ENCODE measurements at regions not wholly inside any gene's neighbourhood (a gene's known extent, or its start where the extent isn't known, plus 50 kb on each side); places are given as distances from the start of the nearest gene placed in this dataset.

DNA sequence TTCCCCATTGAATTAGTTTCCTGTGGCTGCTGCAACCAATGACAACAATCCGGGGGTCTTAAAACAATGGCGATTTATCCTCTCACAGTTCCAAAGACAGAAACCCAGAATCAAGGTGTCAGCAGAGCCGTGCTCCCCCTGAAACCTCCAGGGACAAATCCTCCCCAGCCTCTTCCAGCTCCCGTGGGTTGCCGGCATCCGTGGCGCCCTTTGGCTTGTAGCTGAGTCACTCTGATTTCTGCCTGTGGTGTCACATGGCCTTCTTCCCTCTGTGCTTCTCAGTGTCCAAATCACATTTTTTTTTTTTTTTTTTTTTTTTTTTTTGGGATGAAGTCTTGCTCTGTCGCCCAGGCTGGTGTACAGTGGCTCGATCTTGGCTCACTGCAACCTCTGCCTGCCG is 64.5 kb upstream of the STX18 start:
- DNase-seq (ENCODE audit: low read depth in 4 of 4, low spot score in 1 of 4), result no peak

DNA sequence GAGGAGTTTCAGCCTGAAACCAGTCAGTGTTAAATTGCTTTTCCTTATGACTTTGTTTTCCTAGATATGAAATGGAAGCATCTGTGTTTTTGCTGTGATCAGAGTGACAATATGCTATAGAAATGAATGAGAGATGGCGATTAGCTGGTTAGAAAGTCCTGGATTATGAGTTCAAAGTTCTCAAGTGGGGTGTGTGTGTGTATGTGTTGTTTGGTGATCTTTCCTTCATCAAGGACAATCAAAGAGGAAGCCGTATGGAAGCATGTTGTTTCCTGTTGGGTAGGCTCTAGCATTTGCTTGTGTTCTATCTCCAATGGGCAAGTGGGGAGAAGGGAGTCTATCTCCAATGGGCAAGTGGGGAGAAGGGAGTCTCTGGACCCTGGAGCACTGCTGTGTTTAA is 64.0 kb upstream of the STX18 start:
- no peak for DNase-seq (ENCODE audit: low read depth in 4 of 4, low spot score in 1 of 4)

DNA sequence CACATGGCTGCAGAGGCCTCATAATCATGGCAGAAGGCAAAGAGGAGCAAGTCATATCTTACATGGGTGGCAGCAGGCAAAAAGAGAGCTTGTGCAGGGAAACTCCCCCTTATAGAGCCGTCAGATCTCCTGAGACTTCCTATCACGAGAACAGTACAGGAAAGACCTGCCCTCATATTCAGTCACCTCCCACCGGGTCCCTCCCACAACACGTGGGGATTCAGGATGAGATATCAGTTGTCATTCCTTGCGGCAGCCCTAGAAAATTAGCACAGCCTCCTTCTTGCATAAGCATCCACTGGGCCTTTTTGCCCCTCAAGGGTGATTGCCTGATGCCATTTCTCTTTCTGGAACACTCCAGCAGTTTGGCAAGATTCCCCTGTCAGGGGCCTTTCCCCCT is 61.7 kb upstream of the STX18 start:
- no peak for DNase-seq (ENCODE audit: low read depth in 4 of 4, low spot score in 1 of 4)

DNA sequence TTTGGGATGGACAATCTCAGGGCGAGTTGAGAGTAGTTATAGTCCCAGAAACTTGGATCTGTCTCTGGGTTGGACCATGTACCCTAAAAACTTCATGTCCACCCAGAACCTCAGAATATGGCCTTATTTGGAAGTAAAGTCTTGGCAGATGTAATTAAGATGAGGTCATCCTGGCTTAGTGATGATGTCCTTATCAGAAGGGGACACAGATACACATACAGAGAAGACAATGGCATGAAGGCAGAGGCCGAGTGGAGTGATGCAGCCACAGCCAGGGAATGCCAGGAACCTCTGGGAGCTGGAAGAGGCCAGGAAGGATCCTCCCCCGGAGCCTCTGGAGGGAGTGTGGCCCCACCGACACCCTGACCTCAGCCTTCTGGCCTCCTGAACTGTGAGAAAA is 61.2 kb upstream of the STX18 start:
- no peak for DNase-seq (ENCODE audit: low read depth in 4 of 4, low spot score in 1 of 4)

DNA sequence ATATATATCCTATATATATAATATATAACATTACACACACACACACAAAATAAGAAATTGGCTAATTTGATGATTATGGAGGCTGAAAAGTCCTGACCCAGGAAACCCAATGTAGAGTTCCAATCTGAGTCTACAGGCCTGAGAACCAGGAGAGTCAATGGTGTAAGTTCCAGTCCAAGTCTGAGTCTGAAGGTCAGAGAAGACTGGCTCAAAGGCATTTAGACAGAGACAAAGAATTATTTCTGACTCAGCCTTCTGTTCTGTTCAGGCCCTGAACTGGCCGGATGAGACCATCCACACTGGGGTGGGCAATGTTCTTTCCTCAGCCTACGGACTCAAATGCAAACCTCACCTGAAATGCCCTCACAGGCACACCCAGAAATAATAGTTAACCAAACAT is 60.6 kb upstream of the STX18 start:
- no peak for DNase-seq (ENCODE audit: low read depth in 4 of 4, low spot score in 1 of 4)

DNA sequence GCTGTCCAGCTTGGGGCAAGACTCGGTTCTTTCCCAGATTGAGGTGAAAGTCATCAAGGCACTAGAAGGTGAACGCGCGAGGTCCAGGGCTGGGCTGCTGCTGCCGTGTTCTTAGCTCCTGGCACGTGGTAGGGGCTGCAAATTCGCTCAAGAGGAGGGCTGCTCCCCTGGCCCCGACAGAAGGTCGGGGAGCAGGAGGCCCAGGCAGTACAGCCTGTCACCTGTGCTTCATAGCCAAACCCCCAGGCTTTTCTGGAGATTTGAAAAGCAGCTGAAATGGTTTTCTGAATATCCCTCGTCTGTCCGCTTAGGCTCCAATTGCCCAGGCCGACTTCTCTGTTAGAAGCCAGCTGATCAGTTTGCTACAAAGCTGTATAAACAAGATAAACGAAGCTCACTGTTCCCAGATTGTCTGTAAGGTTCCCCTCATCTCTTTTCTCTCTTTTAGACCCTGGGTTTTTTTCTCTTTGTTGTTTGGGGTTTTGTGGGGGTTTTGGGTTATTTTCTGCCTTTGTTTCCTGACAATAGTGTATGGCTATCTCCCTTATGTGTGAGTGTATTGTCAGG is 60.0 kb upstream of the STX18 start:
- DNase-seq (ENCODE audit: low read depth in 4 of 4, low spot score in 1 of 4), result no peak

DNA sequence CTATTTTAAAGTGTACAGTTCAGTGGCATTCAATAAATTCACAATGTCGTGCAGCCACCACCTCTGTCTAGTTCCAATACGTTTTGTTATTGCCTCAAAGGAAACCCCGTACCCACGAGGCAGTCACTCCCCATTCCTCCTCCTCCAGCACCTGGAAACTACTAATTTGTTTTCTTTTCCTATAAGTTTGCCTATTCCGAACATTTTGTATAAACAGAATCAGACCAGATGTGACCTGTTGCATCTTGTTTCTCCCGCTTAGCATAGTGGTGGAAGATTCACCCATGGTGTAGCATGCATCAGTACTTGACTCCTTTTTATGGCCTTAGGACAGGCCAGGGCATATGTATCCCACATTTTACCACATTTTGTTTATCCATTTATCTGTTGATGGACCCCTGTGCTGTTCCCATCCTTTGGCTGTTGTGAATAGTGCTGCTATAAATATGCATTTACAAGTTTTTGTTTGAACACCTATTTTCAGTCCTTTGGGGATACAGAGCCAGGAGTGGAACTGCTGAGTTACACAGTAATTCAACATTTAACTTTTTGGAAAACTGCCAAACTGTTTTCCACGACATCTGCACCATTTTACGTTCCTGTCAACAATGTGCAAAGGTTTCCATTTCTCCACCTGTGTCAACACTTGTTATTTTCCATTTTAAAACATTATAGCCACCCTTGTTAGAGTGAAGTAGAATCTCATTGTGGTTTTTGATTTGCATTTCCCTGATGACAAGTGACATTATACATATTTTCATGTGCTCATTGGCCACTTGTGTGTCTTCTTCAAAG is 57.8 kb upstream of the STX18 start:
- no peak for DNase-seq (ENCODE audit: low read depth in 4 of 4, low spot score in 1 of 4)

DNA sequence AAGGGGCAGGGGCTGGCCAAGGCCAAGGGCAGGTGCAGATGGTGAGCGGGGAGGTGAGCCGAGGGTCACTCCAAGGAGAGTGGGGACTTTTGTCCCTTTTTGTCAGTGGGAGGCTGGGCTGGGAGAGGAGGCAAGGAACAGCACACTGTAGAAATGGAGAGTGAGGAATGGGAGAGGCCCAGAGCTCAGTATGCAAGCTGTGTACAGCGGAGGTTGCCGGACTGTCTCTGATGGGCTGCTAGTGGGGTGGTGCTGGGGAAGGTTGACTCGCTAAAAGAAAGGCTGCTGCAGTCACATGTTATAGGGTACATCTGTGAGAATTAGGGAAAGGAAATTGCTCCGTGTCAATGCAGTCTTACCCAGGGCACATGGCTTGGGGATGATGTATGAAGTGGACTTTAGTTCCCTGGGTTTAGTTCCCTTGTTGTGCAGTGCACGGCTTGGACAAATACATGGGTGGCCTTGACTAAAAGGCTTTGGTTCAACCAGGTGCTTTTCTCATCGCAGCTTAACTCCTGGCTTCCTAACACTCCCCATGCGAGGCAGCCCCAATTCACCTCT is 57.1 kb upstream of the STX18 start:
- no peak for DNase-seq (ENCODE audit: low read depth in 4 of 4, low spot score in 1 of 4)

DNA sequence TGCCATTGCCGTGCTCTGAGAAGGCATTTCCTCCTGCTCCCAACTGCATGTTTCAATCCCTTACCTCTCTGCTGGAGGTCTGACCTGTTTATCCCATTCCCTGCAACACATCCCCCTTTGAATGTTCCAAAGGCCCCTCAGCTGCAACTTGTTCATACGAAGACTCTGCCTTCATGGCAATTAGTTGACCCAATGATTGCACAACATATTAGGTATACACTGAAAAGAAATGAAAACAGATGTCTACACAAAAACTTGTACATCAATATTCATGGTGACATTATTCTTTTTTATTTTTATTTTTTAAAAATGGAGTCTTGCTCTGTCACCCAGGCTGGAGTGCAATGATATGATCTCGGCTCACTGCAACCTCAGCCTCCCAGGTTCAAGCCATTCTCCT is 54.9 kb upstream of the STX18 start:
- DNase-seq (ENCODE audit: low read depth in 4 of 4, low spot score in 1 of 4), result no peak

DNA sequence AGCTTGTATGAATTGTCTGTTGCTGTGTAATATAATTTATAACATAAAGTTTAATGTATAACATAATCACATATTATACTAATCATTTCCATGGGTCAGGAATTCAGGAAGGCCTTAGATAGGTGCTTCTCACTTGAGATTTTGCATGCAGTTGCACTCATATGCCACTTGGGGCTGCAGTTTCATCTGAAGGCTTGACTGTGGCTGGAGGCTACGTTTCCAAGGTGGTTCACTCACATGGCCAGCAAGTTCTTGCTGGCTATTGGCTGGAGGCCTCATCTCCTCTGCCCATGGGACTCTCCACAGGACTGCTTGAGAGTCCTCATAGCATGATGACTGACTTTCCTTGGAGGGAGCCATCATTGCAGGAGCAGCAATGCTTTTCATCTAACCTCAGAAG is 53.4 kb upstream of the STX18 start:
- DNase-seq (ENCODE audit: low read depth in 4 of 4, low spot score in 1 of 4), result no peak

DNA sequence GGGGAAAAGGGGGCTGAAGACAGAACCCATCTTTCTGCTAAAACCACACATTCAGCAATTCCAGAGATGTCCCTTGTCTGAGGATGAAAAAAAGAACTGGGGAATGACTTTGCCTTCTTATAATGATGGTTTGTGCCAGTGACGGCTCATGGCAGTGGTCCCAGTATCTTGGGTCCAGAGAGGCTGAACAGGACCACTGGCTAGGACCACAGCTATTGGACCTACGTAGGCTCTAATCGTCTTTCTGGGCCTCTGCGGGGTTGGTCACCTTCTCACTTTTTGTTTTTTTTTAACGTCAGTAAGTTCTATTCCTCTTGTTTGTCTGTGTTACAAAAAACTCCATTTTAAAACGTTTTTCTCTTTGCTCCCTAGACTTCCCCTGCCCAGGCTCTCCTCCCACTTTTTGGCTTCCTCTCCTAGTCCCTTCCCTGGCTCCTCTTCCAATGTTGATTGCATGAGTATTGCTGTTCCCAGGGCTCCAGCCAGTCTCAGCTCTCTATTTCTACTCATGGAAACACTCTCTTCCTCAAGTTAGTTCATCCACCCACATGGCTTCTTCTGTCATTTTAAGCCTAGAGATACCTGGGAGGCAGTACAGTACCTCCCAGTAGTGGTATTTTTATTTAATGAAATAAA is 52.6 kb upstream of the STX18 start:
- no peak for DNase-seq (ENCODE audit: low read depth in 4 of 4, low spot score in 1 of 4)

DNA sequence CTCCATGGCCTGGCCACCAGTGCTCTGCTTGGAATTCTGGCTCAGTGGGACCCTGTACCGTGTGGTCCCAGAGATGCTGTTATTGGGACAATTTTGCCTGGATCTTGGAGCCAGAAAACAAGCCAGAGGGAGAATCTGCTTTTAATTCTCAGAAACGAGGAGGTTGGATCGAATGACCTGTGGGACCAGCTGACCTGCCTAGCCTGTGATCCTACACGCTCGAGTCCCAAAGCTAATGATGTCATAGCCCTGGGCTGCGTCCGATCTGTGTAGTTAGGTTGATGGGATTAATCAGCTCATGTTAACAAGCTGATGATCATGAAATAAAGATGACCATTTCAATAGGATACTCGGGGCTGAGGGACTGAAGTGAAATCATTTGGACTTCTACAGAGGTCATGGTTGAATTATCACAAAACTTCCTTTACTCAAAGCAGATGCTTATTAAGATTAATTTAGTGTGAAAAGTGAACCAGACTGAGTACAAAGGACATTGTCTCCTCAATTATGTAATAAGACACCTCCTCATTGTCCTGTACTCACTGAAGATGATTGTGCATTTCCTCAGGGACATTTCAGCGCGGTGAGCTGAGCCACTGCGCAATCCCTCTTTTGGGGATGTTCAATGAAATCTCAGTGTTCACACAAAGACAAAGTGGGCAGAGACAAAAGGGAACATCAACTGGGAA is 51.9 kb upstream of the STX18 start:
- DNase-seq (ENCODE audit: low read depth in 4 of 4, low spot score in 1 of 4), result no peak

DNA sequence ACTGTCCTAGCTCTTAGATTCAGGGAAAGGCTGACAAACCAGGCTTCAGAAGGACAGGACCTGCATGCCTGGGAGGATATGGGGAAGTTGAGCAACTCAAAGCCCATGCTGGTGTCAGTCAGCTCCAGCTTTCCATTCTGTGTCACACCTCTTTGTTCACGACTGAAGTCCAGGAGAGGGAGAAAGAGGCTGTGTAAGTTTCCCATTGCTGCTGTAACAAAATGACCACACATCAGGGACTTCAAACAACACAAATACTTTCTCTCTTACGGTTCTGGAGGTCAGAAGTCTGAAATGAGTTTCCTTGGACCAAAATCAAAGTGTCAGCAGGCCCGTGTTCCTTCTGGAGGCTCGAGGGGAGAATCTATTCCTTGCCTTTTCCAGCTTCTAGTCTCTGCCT is 50.6 kb upstream of the STX18 start:
- DNase-seq (ENCODE audit: low read depth in 4 of 4, low spot score in 1 of 4), result no peak

Measured in stimulated activated CD4-positive, alpha-beta T cell treated with anti-CD3 and anti-CD28 coated beads, Interleukin-1b, Interleukin-23, amount 100 ng/mL, for 24 hours (primary cell).